ENCODE measurements at regions not wholly inside any gene's neighbourhood (a gene's known extent, or its start where the extent isn't known, plus 50 kb on each side); places are given as distances from the start of the nearest gene placed in this dataset.

DNA sequence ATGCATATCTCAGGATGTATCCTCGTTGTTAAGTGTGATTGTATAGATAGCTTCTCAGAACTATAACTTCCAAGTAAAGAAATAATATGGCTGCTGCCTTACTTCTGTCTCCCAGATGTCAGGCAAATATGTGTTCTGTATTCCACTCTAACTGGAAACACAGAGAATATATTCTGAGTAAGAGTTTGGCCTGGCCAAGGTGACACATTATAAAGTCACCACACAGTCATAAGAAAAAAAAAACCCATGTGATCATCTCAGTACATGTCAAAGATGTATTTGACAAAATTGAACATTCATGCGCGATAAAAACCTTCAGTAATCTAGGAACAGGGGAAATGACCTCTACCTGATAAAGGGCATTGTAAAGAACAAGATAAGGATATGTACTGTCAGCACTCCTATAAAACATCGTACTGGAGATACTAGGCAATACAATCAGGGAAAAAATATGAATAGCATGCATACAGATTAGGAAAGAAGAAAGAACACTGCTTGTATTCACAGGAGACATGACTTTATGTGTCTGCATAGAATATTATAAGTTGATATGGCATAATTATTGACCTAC is 207.1 kb downstream of the ZNF330 start:
- DNase-seq (ENCODE audit: low read depth in 1 of 2, low spot score in 2 of 2): no peak
- no peaks in the 10 kb centered on the region for H3K4me1 ChIP-seq (replicated peaks)
- H3K4me3 ChIP-seq: no peak overlapping the region
- no peaks in the 10 kb centered on the region for H3K27me3 ChIP-seq (replicated peaks)
- H3K9me3 ChIP-seq (replicated peaks): no peaks in the 10 kb centered on the region
- H3K36me3 ChIP-seq: no peaks in the 10 kb centered on the region
- no peak overlapping the region for H3K27ac ChIP-seq

DNA sequence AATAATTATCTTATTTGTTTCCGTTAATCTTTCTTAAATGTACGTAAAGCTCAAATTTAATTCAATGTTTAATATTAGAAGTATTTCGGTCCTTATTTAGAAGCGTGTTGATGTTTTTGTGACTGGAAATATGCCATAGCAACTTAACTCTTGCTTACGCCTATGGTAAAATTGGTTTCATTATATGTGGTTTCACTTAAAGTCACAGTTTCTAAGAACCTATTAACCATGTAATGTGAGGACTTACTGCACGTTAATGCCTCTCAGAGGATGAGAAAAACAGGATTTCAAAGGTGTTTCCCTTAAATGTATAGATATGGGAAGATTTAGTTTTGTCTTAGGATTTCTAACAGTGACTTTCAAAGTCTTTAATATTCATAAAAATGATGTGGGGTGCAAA is 206.4 kb upstream of the IL15 start:
- DNase-seq (ENCODE audit: low read depth in 1 of 2, low spot score in 2 of 2): no peak
- Histone ChIP-seq H3K9me3 (replicated peaks) (no peaks in the 10 kb centered on the region), H3K36me3 (no peaks in the 10 kb centered on the region), H3K4me1 (replicated peaks) (no peaks in the 10 kb centered on the region), H3K27me3 (replicated peaks) (no peaks in the 10 kb centered on the region), H3K4me3 (no peak overlapping the region), H3K27ac (no peak overlapping the region)

DNA sequence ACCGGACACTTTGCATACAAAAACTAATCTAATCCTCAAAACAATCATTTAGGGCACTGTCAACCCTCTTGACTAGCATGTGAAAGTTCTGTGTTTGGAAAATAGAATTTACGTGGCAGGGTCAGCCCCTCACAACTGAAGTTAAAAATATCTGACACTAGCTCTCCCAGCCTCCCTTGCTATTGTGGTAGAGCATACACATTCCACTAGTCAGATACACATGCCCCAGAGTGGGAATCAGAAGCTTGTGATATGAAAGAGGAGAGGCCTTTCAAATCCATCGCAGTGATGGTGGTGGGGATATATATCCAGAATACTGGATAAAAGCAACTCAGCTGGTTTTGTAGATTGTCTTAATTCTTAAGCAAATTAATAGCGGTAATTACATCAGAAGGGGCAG is 205.7 kb upstream of the IL15 start:
- no peak for DNase-seq (ENCODE audit: low read depth in 1 of 2, low spot score in 2 of 2)
- no peaks in the 10 kb centered on the region for H3K9me3 ChIP-seq (replicated peaks)
- H3K27ac ChIP-seq: no peak overlapping the region
- no peaks in the 10 kb centered on the region for H3K27me3 ChIP-seq (replicated peaks)
- H3K36me3 ChIP-seq: no peaks in the 10 kb centered on the region
- H3K4me1 ChIP-seq (replicated peaks): no peaks in the 10 kb centered on the region
- no peak overlapping the region for H3K4me3 ChIP-seq

DNA sequence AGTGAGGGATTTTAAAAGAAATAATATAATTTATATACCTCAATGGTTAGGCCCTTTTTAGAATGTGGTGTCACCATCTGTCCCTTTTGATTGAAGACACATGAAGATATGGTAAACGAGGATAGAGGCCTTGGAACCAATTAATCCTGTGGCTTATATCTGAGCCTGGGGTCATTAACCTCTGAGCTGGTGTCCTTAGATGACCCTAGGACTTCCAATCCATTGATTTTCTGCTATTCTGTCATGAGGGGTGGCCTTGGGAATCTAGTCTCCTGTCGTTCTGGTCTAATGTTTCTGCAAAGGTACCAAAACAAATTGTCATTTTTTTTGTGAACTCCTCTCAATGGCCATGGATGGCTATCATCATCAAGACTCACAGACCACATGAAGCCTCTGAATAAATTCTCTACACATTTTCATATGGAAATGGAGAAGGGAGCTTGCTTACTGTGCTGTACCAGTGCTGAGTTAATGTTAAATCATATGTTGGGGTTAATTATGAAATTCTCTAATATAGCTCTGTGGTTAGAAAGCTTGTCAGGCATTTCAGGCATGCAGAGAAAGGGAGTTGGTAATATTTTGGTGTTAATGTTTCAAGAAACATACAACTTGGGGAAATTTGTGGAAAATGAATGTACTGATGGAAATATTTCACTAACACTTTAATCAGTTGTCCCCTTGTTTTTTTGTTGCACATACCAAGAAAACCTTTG is 204.2 kb upstream of the IL15 start:
- Histone ChIP-seq H3K27me3 (replicated peaks) (no peaks in the 10 kb centered on the region), H3K36me3 (no peaks in the 10 kb centered on the region), H3K27ac (no peak overlapping the region), H3K4me1 (replicated peaks) (no peaks in the 10 kb centered on the region), H3K9me3 (replicated peaks) (no peaks in the 10 kb centered on the region), H3K4me3 (no peak overlapping the region)
- no peak for DNase-seq (ENCODE audit: low read depth in 1 of 2, low spot score in 2 of 2)

DNA sequence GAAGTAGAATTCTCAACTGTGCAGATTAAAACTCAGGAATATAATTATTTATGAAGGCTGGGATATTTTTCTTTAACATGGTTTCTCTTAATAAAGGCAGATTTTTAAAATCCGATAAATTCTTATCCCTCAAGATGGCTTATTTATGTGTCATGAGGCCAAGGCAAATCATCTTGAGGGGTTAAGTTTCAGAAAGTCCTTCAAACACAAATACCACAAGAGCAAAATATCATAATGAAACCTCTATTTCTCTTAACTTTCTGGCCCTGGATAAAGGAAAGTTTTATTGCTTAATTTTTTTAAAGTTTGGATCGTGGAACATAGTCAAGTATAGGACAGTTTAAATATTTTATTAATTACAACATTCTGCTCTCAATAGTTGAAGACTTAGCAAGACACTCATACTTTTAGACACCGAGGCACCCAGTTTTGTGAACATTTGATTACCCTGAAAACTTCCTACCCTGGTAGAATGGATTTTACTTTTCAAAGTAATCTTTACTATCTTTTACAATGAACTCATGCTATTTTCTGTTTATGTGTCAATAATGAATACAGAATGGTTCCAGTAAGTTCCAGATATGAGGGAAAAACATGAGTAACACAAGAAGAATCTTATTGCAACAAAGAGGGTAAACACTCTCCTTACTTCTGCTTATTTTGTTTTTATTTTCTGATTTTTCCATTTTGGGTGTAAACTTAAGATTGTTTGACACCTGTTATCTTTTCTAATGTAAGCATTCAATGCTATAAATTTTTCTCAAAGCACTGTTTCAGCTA is 200.7 kb upstream of the IL15 start:
- H3K4me1 ChIP-seq (replicated peaks): no peaks in the 10 kb centered on the region
- no peak overlapping the region for H3K4me3 ChIP-seq
- no peaks in the 10 kb centered on the region for H3K27me3 ChIP-seq (replicated peaks)
- no peak overlapping the region for H3K27ac ChIP-seq
- DNase-seq (ENCODE audit: low read depth in 1 of 2, low spot score in 2 of 2): no peak
- H3K9me3 ChIP-seq (replicated peaks): no peaks in the 10 kb centered on the region
- no peaks in the 10 kb centered on the region for H3K36me3 ChIP-seq

DNA sequence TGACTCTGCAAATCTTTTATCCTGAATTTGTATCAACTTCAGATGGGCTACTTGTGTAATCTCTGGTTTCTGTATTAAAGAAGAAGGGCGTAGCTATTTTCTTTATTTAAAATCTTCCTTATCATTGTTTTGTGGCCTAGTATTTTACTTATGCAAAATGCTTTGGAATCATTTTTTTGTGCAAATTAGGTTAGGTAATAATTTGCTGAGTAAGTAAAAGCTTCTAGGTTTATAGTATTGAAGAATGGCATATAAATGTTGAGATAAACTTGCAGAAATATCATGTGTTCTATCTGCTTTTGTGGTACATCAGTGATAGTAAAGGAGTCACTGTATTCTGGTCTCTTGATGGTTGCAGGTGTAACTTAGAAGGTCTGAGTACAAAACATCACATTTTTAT is 197.2 kb upstream of the IL15 start:
- Histone ChIP-seq H3K4me3 (no peak overlapping the region), H3K4me1 (replicated peaks) (no peaks in the 10 kb centered on the region), H3K27me3 (replicated peaks) (no peaks in the 10 kb centered on the region)

DNA sequence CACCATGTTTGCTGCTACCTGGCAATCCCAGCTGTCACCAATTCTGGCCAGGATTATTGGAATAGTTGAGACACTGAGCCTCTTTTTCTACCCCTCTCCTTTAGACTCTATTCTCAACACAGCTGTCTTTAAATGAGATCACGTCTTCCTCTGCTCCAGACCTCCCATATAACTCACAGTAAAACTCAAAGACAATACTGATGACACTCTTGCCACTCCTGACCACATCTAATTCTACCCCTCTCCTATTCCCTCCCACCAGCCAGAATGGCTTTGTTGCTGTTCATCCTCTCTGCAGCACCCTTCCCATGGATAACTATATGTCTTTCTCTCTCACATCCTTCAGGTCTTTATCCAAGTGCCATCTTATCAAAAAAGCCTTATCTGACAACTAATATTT is 188.6 kb upstream of the IL15 start:
- Histone ChIP-seq H3K4me1 (replicated peaks) (no peaks in the 10 kb centered on the region), H3K27ac (no peak overlapping the region), H3K4me3 (no peak overlapping the region), H3K36me3 (no peaks in the 10 kb centered on the region), H3K9me3 (replicated peaks) (no peaks in the 10 kb centered on the region), H3K27me3 (replicated peaks) (no peaks in the 10 kb centered on the region)
- no peak for DNase-seq (ENCODE audit: low read depth in 1 of 2, low spot score in 2 of 2)

More for the DNA sequence above, 197.2 kb upstream of the IL15 start:
- Histone ChIP-seq H3K36me3 (no peaks in the 10 kb centered on the region), H3K27ac (no peak overlapping the region), H3K9me3 (replicated peaks) (no peaks in the 10 kb centered on the region)
- DNase-seq (ENCODE audit: low read depth in 1 of 2, low spot score in 2 of 2): no peak

DNA sequence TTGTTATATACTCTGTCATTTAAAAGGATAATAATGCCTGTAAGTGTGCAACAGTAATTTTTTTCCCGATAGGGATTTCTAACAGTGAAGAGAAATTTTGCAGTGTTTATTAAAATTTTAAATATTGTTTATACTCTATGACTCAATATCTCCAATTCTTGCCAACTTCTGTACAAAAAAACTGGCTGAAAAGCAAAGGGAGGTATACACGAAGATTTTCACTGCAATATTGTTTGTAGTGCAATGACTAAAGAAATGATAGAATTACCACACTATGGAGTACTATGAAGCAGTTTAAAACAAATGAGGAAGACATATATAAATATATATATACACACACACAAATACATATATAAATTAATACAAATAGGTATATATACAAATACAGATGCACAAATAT is 187.9 kb upstream of the IL15 start:
- Histone ChIP-seq H3K27me3 (replicated peaks) (no peaks in the 10 kb centered on the region), H3K9me3 (replicated peaks) (no peaks in the 10 kb centered on the region), H3K36me3 (no peaks in the 10 kb centered on the region), H3K27ac (no peak overlapping the region), H3K4me1 (replicated peaks) (no peaks in the 10 kb centered on the region), H3K4me3 (no peak overlapping the region)
- DNase-seq (ENCODE audit: low read depth in 1 of 2, low spot score in 2 of 2): no peak

DNA sequence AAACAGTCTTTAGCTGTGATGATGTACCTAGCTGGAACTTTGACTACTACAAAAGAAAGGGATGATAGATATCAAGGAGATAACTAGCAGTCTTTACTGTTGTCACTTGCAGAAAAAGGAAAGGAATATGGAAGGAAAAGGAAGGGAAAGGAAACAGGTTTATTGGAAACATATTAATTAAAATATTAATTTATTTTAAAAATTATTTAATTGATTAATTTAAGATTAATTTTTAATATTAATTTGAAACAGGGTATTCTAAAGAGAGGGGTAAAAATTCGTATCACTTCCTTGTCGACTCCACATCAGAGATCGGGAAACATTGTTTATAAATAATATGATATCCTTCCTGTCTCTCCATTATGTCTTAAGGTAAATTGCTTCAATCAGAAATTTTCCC is 186.5 kb upstream of the IL15 start:
- no peaks in the 10 kb centered on the region for H3K9me3 ChIP-seq (replicated peaks)
- no peaks in the 10 kb centered on the region for H3K27me3 ChIP-seq (replicated peaks)
- H3K4me1 ChIP-seq (replicated peaks): no peaks in the 10 kb centered on the region
- no peak overlapping the region for H3K27ac ChIP-seq
- H3K4me3 ChIP-seq: no peak overlapping the region
- no peak for DNase-seq (ENCODE audit: low read depth in 1 of 2, low spot score in 2 of 2)
- no peaks in the 10 kb centered on the region for H3K36me3 ChIP-seq

DNA sequence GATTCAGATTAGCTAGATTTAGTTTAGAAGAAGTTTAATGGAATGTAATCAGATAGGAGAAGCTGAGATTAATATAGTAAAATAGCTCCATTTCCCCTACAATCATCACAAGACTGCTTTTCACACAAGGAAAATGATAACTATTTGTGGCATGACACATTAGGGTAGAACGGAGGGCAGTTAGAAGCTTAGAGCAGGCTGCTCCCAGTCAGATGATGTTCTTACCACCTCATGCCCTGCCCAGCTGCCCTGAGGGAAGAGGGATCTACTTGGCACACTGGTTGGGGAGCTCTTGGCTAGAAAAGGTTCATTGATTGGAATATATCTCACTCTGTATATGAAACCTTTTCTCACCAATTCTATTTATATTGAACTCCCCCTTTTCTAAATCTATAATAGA is 180.7 kb upstream of the IL15 start:
- no peaks in the 10 kb centered on the region for H3K36me3 ChIP-seq

DNA sequence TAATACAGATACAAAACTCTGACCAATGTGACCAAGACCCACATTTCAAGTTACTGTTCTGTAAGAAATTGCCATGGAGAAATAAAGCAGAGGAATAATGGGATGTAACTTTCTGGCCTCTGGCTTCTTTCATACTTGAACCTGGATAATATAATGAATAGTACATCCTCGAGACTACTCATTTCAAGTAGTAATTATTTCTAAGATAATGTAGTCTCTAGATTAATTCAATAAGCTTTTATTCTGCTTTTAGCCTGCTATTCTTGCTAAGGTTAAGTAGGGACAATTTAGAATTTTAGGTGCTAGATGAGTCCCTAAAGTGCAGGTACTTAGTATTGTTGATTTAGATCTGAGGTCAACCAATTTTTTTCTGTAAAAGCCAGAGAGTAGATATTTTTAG is 178.7 kb upstream of the IL15 start:
- no peak for DNase-seq (ENCODE audit: low read depth in 1 of 2, low spot score in 2 of 2)
- Histone ChIP-seq H3K27ac (no peak overlapping the region), H3K4me1 (replicated peaks) (no peaks in the 10 kb centered on the region), H3K4me3 (no peak overlapping the region), H3K27me3 (replicated peaks) (no peaks in the 10 kb centered on the region), H3K9me3 (replicated peaks) (no peaks in the 10 kb centered on the region), H3K36me3 (no peaks in the 10 kb centered on the region)

More for the DNA sequence above, 180.7 kb upstream of the IL15 start:
- no peak for DNase-seq (ENCODE audit: low read depth in 1 of 2, low spot score in 2 of 2)
- Histone ChIP-seq H3K27me3 (replicated peaks) (no peaks in the 10 kb centered on the region), H3K27ac (no peak overlapping the region), H3K4me3 (no peak overlapping the region), H3K9me3 (replicated peaks) (no peaks in the 10 kb centered on the region), H3K4me1 (replicated peaks) (no peaks in the 10 kb centered on the region)

DNA sequence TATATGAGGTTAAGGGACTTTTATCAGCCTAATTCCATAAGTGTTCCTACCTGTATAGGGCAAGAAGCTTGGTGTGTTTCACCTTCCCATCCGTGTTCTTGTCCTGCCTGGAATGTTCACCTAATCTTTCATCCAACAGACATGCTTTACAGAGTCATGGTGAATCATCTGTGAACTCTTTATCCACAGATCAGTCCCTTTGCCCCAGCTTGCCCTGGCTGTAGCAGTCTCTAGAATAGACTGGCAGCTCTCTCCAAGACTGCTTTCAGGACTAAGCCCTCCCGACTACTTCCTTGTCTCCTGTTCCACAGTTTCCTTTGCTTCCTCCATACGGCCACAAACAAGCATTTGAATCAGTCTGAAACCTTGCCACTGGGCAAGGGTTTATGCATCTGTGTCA is 177.9 kb upstream of the IL15 start:
- H3K4me3 ChIP-seq: no peak overlapping the region
- H3K9me3 ChIP-seq (replicated peaks): no peaks in the 10 kb centered on the region
- no peak for DNase-seq (ENCODE audit: low read depth in 1 of 2, low spot score in 2 of 2)
- no peaks in the 10 kb centered on the region for H3K27me3 ChIP-seq (replicated peaks)
- no peaks in the 10 kb centered on the region for H3K36me3 ChIP-seq
- no peak overlapping the region for H3K27ac ChIP-seq
- no peaks in the 10 kb centered on the region for H3K4me1 ChIP-seq (replicated peaks)

DNA sequence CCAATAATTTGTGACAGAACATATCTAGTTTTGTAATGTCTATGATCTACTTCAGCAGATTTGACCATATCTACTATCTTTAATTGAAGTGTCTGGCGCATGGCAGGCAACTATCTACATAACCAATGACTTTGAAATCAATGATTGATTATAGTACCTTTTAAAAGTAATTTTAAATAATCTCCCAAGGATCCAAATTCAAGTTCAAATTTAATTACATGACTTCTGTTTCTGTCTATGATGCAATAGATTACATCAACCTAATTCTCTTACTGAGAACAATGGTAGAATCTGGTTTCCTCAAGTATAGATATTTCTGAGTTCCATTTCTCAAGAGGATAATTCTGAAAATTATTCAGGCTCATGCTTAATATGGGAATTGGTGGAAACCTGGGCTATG is 177.4 kb upstream of the IL15 start:
- Histone ChIP-seq H3K27ac (no peak overlapping the region), H3K27me3 (replicated peaks) (no peaks in the 10 kb centered on the region)
- DNase-seq (ENCODE audit: low read depth in 1 of 2, low spot score in 2 of 2): no peak

DNA sequence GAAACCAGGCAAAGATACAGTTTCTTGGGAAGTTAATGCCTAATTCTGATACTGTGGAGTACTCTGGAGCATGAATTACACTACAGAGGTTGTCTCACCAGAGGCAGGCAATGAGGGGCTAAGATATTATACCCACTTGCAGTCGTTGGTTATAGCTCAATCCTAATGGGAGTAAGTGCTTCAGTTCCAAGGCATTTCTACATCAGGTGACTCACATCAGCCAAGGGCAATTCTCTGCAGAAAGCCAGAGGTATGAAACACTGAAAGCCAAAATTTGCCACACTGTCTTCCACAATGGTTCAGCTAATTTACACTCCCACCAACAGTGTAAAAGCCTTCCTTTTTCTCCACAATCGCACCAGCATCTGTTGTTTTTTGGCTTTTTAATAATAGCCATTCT is 174.0 kb upstream of the IL15 start:
- Histone ChIP-seq H3K36me3 (no peaks in the 10 kb centered on the region), H3K4me3 (no peak overlapping the region), H3K4me1 (replicated peaks) (no peaks in the 10 kb centered on the region), H3K27me3 (replicated peaks) (no peaks in the 10 kb centered on the region), H3K9me3 (replicated peaks) (no peaks in the 10 kb centered on the region), H3K27ac (no peak overlapping the region)
- DNase-seq (ENCODE audit: low read depth in 1 of 2, low spot score in 2 of 2): no peak

More for the DNA sequence above, 177.4 kb upstream of the IL15 start:
- H3K4me3 ChIP-seq: no peak overlapping the region
- no peaks in the 10 kb centered on the region for H3K36me3 ChIP-seq
- no peaks in the 10 kb centered on the region for H3K4me1 ChIP-seq (replicated peaks)
- no peaks in the 10 kb centered on the region for H3K9me3 ChIP-seq (replicated peaks)

All from SJSA1 (cell line).